HG02852 (cell line): ENCODE measurements at regions not wholly inside any gene's neighbourhood (a gene's known extent, or its start where the extent isn't known, plus 50 kb on each side); places are given as distances from the start of the nearest gene placed in this dataset.
"Not testable (repeated sequence)": the region's sequence is repeated elsewhere in the genome, so short reads cannot be mapped to it uniquely, and the experiment has no call there.

Experiments
- ATAC-seq: cut with Tn5 transposase; IDR thresholded peaks from one replicate; pipeline ENCODE4 v1.9.1; 2021; ENCODE audit warnings: mild to moderate bottlenecking, moderate library complexity; ENCODE audit not compliant: unreplicated experiment

DNA sequence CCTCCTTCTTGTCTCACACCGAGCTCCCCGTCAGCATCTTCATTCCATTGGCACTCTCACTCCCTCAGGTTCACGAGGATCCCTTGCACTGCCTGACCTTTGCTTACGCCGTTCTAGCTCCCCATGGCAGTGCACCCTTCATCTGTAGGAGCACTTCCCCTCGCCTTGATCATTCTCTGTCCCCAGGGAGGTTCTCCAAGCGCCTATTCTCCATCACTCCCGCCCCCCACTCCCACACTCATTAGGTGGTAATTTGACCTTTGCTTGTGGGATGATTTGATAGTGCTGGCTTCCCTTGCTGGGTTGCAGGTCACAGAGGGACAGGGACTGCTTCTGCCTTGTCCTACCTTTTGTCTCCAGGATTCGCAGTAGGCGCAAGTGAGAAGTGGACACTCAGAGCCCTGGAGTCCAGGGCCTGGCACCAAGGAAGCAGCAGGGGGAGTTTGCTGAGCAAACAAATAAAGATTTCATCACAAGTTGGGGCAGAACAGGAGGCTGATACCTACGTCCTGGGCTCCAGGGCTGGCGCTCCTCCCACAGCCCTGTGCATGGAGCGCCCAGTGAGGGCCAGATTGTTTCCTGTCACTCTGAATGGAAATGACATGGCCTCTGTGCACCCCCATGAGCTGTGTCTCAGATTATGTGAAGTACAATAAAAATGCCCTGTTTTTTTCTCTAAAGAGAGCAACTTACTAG lies 82.0 kb upstream of the RUNX3 start:
- ATAC-seq, result no peak

DNA sequence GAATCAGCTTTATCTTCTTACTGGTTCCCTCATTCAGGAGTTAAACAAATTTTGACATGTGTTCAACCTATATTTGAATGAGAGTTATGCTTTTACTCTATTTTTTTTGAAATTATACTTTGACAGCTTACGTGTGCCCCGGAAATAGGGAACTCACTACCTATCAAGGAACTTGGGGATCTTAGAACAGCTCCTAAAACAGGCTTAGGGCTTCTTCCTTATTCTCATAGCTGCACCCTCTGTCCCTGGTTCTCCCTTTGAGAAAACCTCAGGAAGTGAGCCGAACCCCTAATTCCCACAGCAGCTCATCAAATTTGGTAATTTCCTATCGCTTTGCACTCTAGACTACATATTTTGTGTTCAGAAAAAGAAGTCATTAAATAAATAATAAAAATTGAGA lies 81.2 kb upstream of the RUNX3 start:
- ATAC-seq, result no peak

DNA sequence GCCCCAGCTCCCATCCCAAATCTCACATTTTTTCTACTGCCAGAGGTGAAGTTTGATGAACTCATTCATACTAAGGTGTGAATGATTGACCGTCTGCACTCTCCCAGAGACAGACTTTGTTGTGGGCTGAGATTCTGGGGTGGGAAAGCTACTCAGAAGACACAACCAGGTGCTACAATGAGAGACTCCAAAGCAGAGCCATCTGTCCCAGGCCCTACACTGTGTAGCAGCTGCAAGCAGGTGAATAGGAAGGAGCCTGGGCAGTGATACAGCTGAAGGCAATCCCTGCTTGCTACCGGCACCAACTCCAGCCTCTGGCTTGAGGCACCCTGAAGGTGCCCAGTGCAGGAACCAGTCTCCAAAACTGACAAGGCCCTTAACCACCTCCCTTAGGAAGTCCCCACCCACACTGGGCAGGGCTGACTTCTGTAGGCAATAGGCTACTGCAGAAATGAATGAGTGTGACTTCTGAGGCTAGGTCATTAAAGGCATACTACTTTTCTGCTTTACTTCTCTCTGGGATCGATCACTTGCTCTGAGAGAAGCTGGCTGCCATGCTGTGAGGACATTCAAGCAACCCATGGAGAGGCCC lies 79.7 kb upstream of the RUNX3 start:
- no peak for ATAC-seq

GRCh38 chr1:25008192-25008485 lies 78.1 kb upstream of the RUNX3 start:
- ATAC-seq, result no peak

DNA sequence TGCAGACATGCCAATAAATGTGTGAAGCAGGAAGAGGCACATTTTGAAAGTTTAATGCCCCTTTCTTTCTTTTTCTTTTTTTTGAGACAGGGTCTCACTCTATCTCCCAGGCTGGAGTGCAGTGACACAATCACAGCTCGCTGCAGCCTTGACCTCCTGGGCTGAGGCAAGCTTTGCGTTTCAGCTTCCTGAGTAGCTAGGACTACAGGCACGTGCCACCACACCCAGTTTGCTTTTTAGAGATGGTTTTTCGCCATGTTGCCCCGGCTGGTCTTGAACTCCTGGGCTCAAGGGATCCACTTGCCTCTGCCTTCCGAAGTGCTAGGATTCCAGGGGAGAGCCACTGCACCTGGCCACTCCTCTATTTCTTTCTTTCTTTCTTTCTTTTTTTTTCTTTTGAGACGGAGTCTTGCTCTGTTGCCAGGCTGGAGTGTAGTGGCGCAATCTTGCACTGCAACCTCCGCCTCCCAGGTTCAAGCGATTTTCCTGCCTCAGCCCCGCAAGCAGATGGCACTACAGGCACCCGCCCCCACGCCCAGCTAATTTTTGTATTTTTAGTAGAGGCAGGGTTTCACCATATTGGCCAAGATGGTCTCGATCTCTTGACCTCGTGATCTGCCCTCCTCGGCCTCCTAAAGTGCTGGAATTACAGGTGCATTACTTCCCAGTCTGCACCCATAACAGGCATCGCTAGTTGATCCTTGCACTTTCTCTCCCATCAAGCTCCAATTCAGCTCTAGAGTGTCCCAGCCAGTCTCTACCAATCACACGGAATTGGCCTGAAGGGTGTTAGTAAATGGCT lies 77.5 kb upstream of the RUNX3 start:
- not testable (repeated sequence) for ATAC-seq

DNA sequence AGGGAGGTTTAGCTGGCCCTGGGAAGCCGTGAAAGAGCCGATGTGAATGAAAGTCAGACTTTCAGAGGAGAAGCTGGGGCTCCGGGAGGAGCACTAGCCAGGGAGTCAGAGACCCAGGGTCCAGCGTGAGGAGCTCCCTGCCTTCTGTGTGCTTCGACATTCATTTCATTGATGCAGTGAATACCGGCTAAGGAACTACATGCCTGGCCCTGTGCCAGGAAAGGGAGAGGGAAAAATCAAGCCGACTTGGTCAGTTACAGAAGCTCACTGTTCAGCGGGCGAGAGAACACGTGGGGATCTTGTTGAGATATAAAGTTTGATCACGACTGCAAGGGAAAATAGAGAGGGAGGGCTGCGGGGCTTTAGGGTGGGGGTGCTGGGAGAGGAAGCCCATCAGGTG lies 76.7 kb upstream of the RUNX3 start:
- no peak for ATAC-seq

- ATAC-seq, result no peak
Observed at GRCh38 chr1:25004355-25004754, 74.3 kb upstream of the RUNX3 start.

DNA sequence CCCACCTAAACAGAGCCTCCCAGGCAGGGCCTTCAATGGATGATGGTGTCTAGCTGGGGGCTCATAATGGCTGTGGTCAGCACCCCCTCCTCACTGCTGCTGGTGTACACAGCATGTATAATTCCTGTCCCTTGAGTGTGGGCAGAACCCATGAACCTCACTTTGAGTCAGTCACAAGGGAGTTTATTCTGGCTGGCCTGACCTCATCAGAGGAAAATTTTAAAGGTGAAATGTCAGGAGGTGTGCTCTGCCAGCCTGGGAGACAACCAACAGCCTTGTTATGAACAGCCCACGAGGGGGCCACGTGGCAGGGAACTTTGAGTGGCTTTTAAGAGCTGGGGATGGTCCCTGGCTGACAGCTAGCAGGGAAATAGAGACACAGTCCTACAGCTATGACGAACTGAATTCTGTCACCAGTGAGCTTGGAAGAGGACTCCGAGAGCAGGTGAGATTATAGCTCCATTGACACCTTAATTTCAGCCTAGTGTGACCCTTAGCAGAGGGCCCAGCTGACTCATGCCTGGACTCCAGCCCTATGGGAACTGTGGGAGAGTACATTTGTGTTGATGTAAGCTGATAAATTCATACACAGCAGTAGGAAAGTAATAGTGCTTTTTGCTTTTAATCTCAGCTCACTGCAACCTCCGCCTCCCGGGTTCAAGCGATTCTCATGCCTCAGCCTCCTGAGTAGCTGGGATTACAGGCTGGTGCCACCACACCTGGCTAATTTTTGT lies 73.5 kb upstream of the RUNX3 start:
- no peak for ATAC-seq

GRCh38 chr1:25003000-25003399 lies 72.9 kb upstream of the RUNX3 start:
- no peak for ATAC-seq

DNA sequence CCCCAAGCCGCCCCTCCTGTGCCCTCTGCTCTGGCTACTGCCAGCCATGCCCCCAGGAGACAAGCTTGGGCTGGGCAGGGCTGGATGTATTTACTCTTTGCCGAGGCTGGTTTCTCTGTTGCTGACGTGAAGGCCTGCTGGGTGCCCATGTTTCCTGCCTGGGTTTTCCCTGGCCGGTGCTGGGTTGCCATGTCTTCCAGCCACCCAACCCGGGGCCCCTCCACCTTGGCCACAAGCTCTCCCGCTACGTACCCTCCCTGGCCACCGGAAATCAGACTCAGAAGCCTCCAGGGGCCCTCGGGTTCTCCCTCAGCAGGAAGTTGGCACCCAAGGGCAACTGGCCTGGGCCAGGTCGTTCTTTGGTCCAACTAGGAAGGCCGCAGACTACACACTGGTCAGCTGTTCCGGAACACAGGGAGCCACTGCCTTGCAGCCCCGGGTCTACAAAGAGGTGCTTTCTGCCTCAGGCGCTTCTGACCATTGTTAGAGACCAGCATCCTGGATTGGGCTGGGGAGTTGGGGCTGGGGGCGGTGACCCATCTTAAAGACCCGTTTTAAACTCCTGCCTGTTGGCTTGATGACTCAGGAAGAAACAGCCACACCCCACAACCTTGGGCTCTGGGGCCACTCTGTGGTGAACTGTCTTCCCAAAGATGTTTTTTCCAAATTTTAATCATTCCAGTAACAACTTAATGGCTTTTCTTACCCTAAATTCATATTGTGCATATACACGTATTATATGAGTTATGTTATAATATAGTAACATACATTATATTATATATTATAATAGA lies 71.2 kb upstream of the RUNX3 start:
- ATAC-seq, result no peak

GRCh38 chr1:24999906-25000305 lies 69.8 kb upstream of the RUNX3 start:
- ATAC-seq, result no peak

- no peak for ATAC-seq
Observed at GRCh38 chr1:24999426-24999825, 69.3 kb upstream of the RUNX3 start.

- ATAC-seq, result no peak
Observed at GRCh38 chr1:24998563-24999245, 68.6 kb upstream of the RUNX3 start.

- ATAC-seq, result no peak
Observed at GRCh38 chr1:24996983-24997893, 67.2 kb upstream of the RUNX3 start.

DNA sequence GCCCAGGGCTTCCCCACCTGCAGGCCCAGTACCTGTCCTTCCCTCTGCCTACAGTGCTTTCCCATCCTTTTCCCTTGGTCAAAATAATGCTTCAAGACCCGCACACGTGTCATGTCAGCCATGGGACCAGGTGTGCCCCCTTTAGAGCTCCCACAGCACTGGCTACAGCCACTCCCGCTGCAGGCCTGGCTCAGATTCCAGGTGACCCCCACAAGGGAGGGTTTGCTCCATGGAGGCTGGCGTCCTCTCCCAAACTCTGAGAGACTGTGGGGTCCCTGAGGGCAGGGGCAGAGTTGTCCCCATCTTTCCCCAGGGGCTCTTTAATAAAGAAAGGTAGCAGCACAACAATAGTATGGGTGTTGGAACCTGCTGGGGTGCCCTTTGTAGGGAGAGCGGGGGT lies 66.4 kb upstream of the RUNX3 start:
- no peak for ATAC-seq

DNA sequence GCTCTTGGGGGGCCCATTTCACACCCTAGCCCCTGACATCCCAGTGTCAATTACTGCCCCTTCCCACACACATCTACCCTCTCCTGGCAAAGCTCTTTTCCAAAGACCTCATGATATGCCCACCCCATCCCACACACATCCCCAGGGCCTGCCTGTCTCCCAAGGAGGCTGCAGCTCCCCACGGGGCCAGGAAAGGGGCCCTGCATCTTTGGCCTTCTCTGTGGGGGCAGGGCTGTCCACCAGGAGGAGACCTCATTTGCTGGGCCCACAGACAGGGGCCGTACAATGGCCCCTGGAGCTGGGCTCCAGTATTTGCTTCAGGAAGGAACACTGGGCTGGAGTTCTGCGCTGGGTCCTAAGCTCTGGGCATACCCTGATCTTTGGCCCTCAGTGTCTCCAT lies 65.6 kb upstream of the RUNX3 start:
- ATAC-seq, result no peak

DNA sequence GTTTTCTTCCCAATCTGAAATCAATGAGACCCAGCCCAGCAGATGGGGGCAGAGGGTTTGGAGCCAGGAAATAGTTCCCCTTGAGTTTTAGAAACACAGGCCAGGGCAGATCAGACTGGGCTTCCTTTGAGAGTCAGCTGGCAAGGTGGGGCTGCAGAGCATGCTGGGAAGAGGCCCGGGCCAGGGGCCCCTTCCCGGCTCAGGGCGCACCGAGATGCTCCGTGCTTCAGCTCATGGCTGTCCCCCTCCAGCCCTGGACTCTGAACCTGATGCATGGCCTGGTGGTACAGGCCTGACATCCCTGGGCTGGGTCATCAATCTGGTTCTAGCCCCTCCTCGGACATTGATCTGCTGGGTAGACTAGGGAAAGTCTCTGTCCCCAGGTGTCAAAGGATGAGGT lies 65.1 kb upstream of the RUNX3 start:
- ATAC-seq, result no peak

- no peak for ATAC-seq
Observed at GRCh38 chr1:24993871-24994580, 64.0 kb upstream of the RUNX3 start.

DNA sequence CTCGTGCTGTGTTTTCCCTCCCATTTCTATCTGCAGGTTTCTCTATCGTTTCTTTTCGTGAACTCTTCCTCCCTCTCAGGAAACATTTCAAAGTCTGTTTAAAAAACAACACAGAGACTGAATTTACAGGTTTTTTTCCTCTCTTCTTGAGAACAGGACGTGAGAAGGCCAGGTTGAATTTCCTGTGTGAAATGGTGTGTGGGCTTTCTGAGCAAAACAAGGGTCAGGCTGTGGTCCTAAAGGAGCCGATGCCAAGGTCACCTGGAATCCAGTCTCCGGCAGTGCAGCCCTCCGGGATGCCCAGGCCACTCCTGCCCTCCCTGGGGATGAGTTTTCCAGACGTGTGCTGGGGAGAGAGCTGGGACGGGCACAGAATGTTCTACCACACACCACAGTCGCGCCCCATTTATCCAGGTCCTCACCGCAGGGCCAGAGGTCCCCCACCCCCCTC lies 62.7 kb upstream of the RUNX3 start:
- no peak for ATAC-seq
